Adrenal gland (tissue), 5 donors: ENCODE measurements at regions not wholly inside any gene's neighbourhood (a gene's known extent, or its start where the extent isn't known, plus 50 kb on each side); places are given as distances from the start of the nearest gene placed in this dataset.

ENCODE experiments used
- CTCF ChIP-seq, 6 experiments: fragments of 450-650 bp in 4 of 6; fragments of 200-600 bp in 2 of 6; sonication (generic) in 1 of 6; IDR thresholded peaks; 1 replicate in 5 of 6; 2 replicates in 1 of 6; pipeline versions ENCODE4 v1.5.1 to v1.8.0; 2016 to 2021; ENCODE audit warnings: antibody characterized with exemption in 6 of 6, mild to moderate bottlenecking in 2 of 6, moderate library complexity in 1 of 6
- POLR2A ChIP-seq, 2 donors: fragments of 450-650 bp; IDR thresholded peaks; one replicate each; pipeline ENCODE4 v1.6.1; 2017; ENCODE audit warnings: antibody characterized with exemption in 2 of 2, mild to moderate bottlenecking in 2 of 2, moderate library complexity in 1 of 2
- donor health status: DM: no; HTN: no; CAD: no.

- TF ChIP-seq POLR2A (IDR thresholded peaks at IDR 0.05) (no peak), CTCF (IDR thresholded peaks at IDR 0.05) (no peak)
These were observed 441.3 kb upstream of the ADAMTSL1 start for GRCh38 chr9:18032636-18033035.
